Activated CD8-positive, alpha-beta T cell treated with anti-CD3 and anti-CD28 coated beads for 36 hours (primary cell): ENCODE measurements at regions not wholly inside any gene's neighbourhood (a gene's known extent, or its start where the extent isn't known, plus 50 kb on each side); places are given as distances from the start of the nearest gene placed in this dataset.

Experiments
- ATAC-seq: fragments of 200-7000 bp; cut with Tn5 transposase; one replicate; pipeline ENCODE4 v1.10.0; 2021; ENCODE audit warnings: mild to moderate bottlenecking, moderate library complexity
- CTCF ChIA-PET: fragments of 350-600 bp; sonication (Branson Sonifier 250); formaldehyde crosslinking; loops from one replicate; lab custom pipeline; 2021; ENCODE audit warnings: antibody characterized with exemption; lab: Charles Lee
- POLR2A ChIA-PET: fragments of 350-600 bp; sonication (Branson Sonifier 250); formaldehyde crosslinking; loops from one replicate; lab custom pipeline; 2021; ENCODE audit warnings: antibody characterized with exemption; lab: Charles Lee
- DNase-seq: peaks from one replicate; pipeline ENCODE4 v3.0.0-alpha.2; 2020
- H3K27ac Mint-ChIP-seq: one replicate; pipeline ENCODE4 v1.8.0; 2021; ENCODE audit warnings: mild to moderate bottlenecking, mixed read lengths
- H3K27me3 Mint-ChIP-seq: one replicate; pipeline ENCODE4 v1.8.0; 2021; ENCODE audit warnings: mixed read lengths
- H3K36me3 Mint-ChIP-seq: one replicate; pipeline ENCODE4 v1.8.0; 2021; ENCODE audit warnings: low read depth, mixed read lengths
- H3K4me1 Mint-ChIP-seq: one replicate; pipeline ENCODE4 v1.8.0; 2021; ENCODE audit warnings: low read depth, mixed read lengths
- H3K4me3 Mint-ChIP-seq: one replicate; pipeline ENCODE4 v1.8.0; 2021; ENCODE audit warnings: mild to moderate bottlenecking, moderate library complexity, mixed read lengths
- H3K9me3 Mint-ChIP-seq: one replicate; pipeline ENCODE4 v1.8.0; 2021; ENCODE audit warnings: mixed read lengths
- intact Hi-C: fragments of 100-400 bp; cut with micrococcal nuclease; formaldehyde crosslinking; loops from one replicate; pipeline ENCODE4 v1.10.0; 2022
- TF ChIP-seq, protein P1 (sequence below): fragments of 200-600 bp; IDR thresholded peaks from one replicate; pipeline ENCODE4 v1.8.0; 2022; ENCODE audit warnings: antibody characterized with exemption, mild to moderate bottlenecking

DNA sequence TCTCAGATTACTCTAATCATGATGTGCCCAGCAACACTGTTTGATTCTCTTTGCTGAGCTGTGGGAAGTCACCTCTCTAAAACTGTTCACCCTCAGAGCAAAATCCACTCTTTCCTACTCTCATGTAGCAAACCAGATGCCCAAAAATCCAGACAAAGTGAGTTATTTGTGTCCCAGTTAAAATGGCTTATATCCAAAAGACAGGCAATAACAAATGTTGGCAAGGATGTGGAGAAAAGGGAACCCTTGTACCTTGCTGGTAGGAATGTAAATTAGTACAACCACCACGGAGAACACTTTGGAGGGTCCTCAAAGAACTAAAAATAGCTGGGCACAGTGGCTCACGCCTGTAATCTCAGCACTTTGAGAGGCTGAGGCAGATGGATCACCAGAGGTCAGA is 384.0 kb downstream of the HHIPL2 start:
- Mint-ChIP-seq H3K27me3 (peaks cover 3% of the 10 kb centered on the region), H3K27ac (no peak overlapping the region), H3K4me1 (peaks cover 1% of the 10 kb centered on the region), H3K36me3 (no peaks in the 10 kb centered on the region), H3K4me3 (no peak overlapping the region), H3K9me3 (peaks cover 2% of the 10 kb centered on the region)
- CTCF ChIA-PET: no interaction called here
- intact Hi-C loops: no loop called here
- TF ChIP-seq, protein P1, sequence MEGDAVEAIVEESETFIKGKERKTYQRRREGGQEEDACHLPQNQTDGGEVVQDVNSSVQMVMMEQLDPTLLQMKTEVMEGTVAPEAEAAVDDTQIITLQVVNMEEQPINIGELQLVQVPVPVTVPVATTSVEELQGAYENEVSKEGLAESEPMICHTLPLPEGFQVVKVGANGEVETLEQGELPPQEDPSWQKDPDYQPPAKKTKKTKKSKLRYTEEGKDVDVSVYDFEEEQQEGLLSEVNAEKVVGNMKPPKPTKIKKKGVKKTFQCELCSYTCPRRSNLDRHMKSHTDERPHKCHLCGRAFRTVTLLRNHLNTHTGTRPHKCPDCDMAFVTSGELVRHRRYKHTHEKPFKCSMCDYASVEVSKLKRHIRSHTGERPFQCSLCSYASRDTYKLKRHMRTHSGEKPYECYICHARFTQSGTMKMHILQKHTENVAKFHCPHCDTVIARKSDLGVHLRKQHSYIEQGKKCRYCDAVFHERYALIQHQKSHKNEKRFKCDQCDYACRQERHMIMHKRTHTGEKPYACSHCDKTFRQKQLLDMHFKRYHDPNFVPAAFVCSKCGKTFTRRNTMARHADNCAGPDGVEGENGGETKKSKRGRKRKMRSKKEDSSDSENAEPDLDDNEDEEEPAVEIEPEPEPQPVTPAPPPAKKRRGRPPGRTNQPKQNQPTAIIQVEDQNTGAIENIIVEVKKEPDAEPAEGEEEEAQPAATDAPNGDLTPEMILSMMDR: no peak
- ATAC-seq (no peak), DNase-seq (no peak)
- POLR2A ChIA-PET: no interaction called here

DNA sequence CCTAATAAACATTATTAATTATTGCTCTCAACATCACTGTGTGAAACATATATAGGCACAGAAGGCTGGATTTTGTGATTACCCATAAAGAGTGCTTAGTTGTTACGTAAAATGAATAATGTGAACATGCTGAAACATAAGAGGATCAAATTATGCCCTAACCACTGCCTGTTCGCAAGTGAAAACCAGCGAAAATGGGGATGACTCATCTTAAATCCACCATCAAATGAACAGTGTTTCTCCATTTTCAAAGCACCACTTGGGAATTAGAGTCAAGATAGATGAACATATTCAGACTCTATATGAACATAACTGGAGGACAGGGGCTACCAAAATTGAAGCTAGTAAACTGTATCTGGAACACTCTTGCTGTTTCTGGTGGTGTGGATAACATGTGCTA is 386.2 kb downstream of the HHIPL2 start:
- no peak for ATAC-seq
- Mint-ChIP-seq H3K4me3 (no peak overlapping the region), H3K4me1 (no peaks in the 10 kb centered on the region), H3K27ac (no peak overlapping the region), H3K27me3 (peaks cover 1% of the 10 kb centered on the region), H3K9me3 (peaks cover 15% of the 10 kb centered on the region), H3K36me3 (no peaks in the 10 kb centered on the region)
- no peak for DNase-seq
- intact Hi-C loops: no loop called here
- TF ChIP-seq, protein P1: no peak
- CTCF ChIA-PET: interaction anchor here (1.7 kb wide), 1 partner anchor 38 kb away, joined by 3 read pairs; no protein-coding TSS in a partner anchor
- POLR2A ChIA-PET: no interaction called here

- Mint-ChIP-seq H3K27ac (no peak overlapping the region), H3K4me1 (no peaks in the 10 kb centered on the region), H3K4me3 (no peak overlapping the region), H3K36me3 (no peaks in the 10 kb centered on the region), H3K27me3 (no peaks in the 10 kb centered on the region), H3K9me3 (peaks cover 14% of the 10 kb centered on the region)
- ATAC-seq (no peak), DNase-seq (no peak)
- intact Hi-C loops: no loop called here
- TF ChIP-seq, protein P1: no peak
- CTCF ChIA-PET: no interaction called here
- POLR2A ChIA-PET: no interaction called here
These were observed 390.3 kb downstream of the HHIPL2 start for GRCh38 chr1:222157612-222158011.

DNA sequence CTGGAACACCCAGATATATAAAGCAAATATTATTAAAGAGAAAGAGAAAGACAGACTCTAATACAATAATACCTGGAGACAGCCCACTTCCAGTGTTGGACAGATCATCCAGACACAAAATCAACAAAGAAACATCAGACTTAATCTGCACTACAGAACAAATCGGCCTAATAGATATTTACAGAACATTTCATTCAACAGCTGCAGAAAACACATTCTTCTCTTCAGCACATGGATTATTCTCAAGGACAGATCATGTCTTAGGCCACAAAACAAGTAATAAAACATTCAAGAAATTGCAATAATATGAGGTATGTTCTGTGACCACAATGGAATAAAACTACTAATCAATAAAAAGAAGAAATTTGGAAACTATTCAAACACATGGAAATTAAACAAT is 398.3 kb upstream of the DUSP10 start:
- no peaks in the 10 kb centered on the region for H3K36me3 Mint-ChIP-seq
- H3K4me1 Mint-ChIP-seq: no peaks in the 10 kb centered on the region
- ChIA-PET CTCF (no interaction called here), POLR2A (no interaction called here)
- ATAC-seq (no peak), DNase-seq (no peak)
- H3K4me3 Mint-ChIP-seq: no peak overlapping the region
- TF ChIP-seq, protein P1: no peak
- no peaks in the 10 kb centered on the region for H3K27me3 Mint-ChIP-seq
- peaks cover 6% of the 10 kb centered on the region for H3K9me3 Mint-ChIP-seq
- intact Hi-C loops: no loop called here
- no peak overlapping the region for H3K27ac Mint-ChIP-seq

- POLR2A ChIA-PET: no interaction called here
- no peak for ATAC-seq
- intact Hi-C loops: no loop called here
- DNase-seq: no peak
- no peak overlapping the region for H3K27ac Mint-ChIP-seq
- H3K4me3 Mint-ChIP-seq: no peak overlapping the region
- H3K27me3 Mint-ChIP-seq: no peaks in the 10 kb centered on the region
- peaks cover 8% of the 10 kb centered on the region for H3K9me3 Mint-ChIP-seq
- CTCF ChIA-PET: no interaction called here
- TF ChIP-seq, protein P1: no peak
- H3K4me1 Mint-ChIP-seq: no peaks in the 10 kb centered on the region
- no peaks in the 10 kb centered on the region for H3K36me3 Mint-ChIP-seq
These were observed 396.2 kb upstream of the DUSP10 start for GRCh38 chr1:222138095-222138494.
